ENCODE measurements at regions not wholly inside any gene's neighbourhood (a gene's known extent, or its start where the extent isn't known, plus 50 kb on each side); places are given as distances from the start of the nearest gene placed in this dataset.

- no peak for TF ChIP-seq POLR2AphosphoS5 (IDR thresholded peaks at IDR 0.05)
- no peak for TF ChIP-seq CTCF (IDR thresholded peaks at IDR 0.05)
- TF ChIP-seq POLR2A (IDR thresholded peaks at IDR 0.05): no peak
These were observed 559.5 kb upstream of the GCFC2 start for GRCh38 chr2:76270096-76270710.
